GM12872 (cell line): ENCODE measurements at regions not wholly inside any gene's neighbourhood (a gene's known extent, or its start where the extent isn't known, plus 50 kb on each side); places are given as distances from the start of the nearest gene placed in this dataset.

Experiments
- TF ChIP-seq, protein P1 (sequence below): IDR thresholded peaks from 3 replicates; pipeline ENCODE4 v1.5.1; 2011; ENCODE audit warnings: low read depth, mild to moderate bottlenecking, low read length, moderate library complexity; ENCODE audit not compliant: insufficient read depth

GRCh38 chr13:85366759-85367417 is 432.3 kb downstream of the SLITRK6 start:
- TF ChIP-seq, protein P1, sequence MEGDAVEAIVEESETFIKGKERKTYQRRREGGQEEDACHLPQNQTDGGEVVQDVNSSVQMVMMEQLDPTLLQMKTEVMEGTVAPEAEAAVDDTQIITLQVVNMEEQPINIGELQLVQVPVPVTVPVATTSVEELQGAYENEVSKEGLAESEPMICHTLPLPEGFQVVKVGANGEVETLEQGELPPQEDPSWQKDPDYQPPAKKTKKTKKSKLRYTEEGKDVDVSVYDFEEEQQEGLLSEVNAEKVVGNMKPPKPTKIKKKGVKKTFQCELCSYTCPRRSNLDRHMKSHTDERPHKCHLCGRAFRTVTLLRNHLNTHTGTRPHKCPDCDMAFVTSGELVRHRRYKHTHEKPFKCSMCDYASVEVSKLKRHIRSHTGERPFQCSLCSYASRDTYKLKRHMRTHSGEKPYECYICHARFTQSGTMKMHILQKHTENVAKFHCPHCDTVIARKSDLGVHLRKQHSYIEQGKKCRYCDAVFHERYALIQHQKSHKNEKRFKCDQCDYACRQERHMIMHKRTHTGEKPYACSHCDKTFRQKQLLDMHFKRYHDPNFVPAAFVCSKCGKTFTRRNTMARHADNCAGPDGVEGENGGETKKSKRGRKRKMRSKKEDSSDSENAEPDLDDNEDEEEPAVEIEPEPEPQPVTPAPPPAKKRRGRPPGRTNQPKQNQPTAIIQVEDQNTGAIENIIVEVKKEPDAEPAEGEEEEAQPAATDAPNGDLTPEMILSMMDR: no peak

DNA sequence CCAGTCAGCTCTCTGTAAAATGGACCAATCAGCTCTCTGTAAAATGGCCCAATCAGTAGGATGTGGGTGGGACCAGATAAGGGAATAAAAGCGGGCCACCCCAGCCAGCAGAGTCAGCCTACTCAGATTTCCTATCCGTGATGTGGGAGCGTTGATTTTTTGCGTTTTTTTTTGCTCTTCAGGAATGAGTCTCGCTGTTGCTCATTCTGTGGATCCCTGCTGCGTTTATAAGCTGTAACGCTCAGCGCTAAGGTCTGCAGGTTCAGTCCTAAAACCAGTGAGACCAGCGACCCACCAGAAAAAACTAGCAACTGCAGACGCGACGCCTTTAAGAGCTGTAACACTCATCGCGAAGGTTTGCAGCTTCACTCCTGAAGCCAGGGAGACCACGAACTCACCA is 435.7 kb downstream of the SLITRK6 start:
- TF ChIP-seq, protein P1: no peak

DNA sequence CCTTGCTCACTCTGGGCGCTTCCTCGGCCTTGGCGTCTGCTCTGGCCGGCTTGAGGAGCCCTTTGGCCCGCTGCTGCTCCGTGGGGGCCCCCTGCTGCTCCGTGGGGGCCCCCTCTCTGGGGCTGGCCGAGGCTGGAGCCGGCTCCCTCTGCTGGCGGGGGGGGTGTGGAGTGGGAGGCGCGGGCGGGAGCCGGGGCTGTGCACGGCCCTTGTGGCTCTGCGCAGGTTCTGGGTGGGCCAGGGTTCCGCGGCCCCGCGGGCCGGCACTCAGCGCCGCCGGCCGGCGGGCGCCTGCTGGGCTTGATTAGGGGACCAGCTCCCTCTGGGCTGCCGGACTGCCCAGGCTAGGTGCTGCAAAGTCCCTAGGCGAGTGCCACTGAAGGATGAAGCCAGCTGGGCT is 436.2 kb downstream of the SLITRK6 start:
- TF ChIP-seq, protein P1: no peak

DNA sequence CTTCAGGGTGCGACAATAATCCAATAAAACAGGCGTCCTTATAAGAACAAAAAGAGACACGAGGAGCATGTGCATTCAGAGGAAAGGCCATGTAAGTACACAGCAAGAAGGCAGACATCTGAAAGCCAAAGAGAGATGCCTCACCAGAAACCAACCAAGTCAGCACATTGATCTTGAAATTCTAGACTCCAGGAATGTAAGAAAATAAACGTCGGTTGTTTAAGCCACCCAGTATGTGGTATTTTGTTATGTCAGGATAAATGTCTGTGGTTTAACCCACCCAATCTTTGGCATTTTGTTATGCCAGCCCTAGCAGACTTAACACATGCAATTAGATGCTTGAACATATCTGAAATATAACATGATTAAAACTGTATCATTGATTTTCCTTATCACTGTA is 452.0 kb downstream of the SLITRK6 start:
- TF ChIP-seq, protein P1: no peak

DNA sequence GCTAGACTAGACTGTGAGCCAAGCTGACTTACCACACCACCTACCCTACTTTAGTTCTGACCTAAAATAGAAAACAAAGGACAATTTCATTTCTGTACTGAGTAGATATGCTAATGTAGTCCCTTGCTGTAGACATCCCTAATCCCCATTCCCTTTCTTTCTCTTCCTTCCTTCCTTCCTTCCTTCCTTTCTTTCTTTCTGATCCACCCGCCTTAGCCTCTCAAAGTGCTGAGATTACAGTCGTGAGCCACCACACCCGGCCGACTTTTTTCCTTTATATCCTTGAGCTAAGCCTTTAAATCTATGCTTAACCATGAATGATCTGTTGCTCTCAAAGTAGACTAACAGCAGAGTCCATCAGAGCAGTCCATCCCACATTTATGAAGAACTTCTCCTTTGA is 465.0 kb downstream of the SLITRK6 start:
- TF ChIP-seq, protein P1: no peak

DNA sequence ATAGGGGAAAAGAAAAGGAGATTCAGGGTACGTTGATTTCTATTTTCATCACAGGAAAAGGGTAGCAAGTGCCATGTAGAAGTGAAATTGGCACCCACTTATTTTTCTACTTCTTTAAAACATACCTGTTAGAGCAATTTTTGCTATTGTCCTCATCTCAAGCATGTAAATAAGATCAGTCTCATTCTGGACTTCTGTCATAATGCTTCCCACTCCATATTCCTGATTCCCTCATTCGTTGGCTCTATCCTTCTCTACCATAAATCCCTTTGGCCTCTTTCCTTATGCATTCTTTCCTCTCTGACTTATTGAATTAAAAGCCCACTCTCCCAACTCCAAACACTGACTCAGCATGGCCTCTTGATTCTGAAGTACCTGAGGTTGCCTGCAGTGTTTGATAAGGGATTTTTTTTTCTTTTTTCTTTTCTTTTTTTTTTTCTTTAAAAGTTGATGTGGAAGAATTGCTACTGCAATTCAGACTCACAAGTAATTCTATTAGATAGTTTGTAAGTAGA is 465.7 kb downstream of the SLITRK6 start:
- TF ChIP-seq, protein P1: no peak

GRCh38 chr13:85332615-85333014 is 466.6 kb downstream of the SLITRK6 start:
- TF ChIP-seq, protein P1: no peak
